GM12874 (cell line): ENCODE measurements at regions not wholly inside any gene's neighbourhood (a gene's known extent, or its start where the extent isn't known, plus 50 kb on each side); places are given as distances from the start of the nearest gene placed in this dataset.

Experiments
- CTCF ChIP-seq: IDR thresholded peaks from 2 replicates; pipeline ENCODE4 v1.5.1; 2011; ENCODE audit warnings: low read depth, mild to moderate bottlenecking, control low read depth, low read length, moderate library complexity; ENCODE audit not compliant: insufficient read depth

- TF ChIP-seq CTCF = no peak
Observed at GRCh38 chr2:226483745-226484619, 315.6 kb downstream of the IRS1 start.

- TF ChIP-seq CTCF = no peak
Observed at GRCh38 chr2:226483143-226483542, 316.5 kb downstream of the IRS1 start.

- TF ChIP-seq CTCF = no peak
Observed at GRCh38 chr2:226478109-226478809, 321.4 kb downstream of the IRS1 start.

GRCh38 chr2:226477221-226478108 is 322.2 kb downstream of the IRS1 start:
- no peak for TF ChIP-seq CTCF

GRCh38 chr2:226475650-226476049 is 324.0 kb downstream of the IRS1 start:
- TF ChIP-seq CTCF = no peak

GRCh38 chr2:226474131-226474530 is 325.5 kb downstream of the IRS1 start:
- TF ChIP-seq CTCF = no peak
